Amygdala (tissue), 56 donors: ENCODE measurements at regions not wholly inside any gene's neighbourhood (a gene's known extent, or its start where the extent isn't known, plus 50 kb on each side); places are given as distances from the start of the nearest gene placed in this dataset.

Source experiments
- DNase-seq, 56 donors: peaks; one replicate each; lab custom pipeline; 2025; lab: John Stamatoyannopoulos, UW

- DNase-seq = peak in 12 of 56 donors; percentile 1 to 28 (median 12)
These were observed 133.7 kb downstream of the NMUR2 start for GRCh38 chr5:152271420-152271819.

- no peak for DNase-seq
These were observed 135.0 kb downstream of the NMUR2 start for GRCh38 chr5:152270096-152270495.

DNA sequence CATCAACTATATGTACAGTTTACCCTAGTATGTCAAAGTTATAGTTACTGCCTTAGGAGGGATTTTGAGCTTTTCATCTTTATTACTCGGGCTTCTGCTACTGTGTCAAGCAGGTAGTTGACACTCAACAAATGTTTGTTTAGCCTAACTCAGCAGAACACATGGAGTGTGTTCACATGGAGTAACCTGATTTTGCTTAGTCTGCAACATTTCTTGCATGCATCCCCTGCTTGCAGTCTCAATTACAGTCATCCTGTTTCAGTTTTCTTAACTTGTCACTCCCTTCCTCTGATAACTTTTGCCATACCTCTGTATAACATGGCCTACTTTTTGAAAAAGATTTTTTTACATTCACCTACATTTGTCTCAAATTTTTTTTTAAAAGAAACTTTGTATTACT lies 135.5 kb downstream of the NMUR2 start:
- DNase-seq = no peak

- no peak for DNase-seq
These were observed 140.3 kb downstream of the NMUR2 start for GRCh38 chr5:152264645-152265254.

DNA sequence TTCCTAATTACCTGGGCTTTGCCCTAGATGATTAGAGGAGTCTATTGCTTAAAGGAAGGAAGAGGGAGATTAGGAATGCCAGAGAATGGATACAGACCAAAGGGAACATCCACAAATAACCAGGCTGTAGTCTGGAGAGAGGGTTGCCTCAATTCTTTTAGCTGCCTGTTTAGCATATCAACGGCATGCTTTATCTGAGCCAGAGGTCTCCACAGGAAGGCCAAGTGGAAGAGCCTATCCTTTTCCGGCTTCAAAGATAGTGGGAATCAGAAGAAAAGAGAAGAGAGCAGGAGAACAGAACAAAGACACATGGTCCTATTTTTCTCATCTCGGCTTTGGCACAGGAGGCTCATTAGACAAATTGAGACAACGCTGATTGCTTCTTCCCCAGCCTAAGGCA lies 142.4 kb downstream of the NMUR2 start:
- DNase-seq = no peak

- DNase-seq = no peak
These were observed 144.1 kb downstream of the NMUR2 start for GRCh38 chr5:152260940-152261339.

DNA sequence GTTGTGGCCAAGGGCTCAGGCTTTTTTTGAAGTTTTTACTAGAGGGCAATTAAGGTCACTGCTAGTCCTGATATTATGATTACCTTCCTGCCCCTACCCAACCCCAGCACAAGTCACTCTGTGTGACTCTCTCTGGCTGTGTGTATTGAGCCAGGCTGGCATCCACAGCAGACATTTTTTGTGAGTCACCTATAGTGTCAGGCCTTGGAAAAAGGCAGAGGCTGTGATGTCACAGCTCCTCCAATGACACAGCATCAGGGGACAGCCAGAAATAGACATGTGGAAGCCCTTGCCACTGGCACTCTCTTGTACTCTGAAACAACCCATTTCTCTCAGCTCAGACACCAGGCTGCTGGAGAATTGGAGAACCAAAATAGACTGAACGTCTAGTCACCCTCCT lies 145.4 kb downstream of the NMUR2 start:
- no peak for DNase-seq

DNA sequence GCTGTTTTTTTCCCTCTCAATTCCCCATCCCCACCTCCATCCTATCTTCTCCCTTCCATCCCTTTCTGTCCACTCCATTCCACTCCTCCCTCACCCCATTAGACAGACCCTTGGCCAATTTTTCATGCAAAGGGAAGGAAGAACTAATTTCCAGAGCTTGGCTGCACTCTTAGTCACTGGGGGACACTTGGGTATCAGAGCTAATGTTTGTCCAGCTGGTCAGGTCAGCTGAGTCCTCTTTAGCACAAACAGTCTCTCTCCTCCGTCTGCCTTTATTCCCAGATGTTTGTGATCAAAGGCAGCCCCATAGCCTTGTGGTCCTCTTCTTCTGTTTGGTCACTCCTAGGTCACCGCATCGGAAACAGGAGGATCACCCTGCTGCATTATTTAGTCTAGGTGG lies 148.5 kb downstream of the NMUR2 start:
- no peak for DNase-seq

DNA sequence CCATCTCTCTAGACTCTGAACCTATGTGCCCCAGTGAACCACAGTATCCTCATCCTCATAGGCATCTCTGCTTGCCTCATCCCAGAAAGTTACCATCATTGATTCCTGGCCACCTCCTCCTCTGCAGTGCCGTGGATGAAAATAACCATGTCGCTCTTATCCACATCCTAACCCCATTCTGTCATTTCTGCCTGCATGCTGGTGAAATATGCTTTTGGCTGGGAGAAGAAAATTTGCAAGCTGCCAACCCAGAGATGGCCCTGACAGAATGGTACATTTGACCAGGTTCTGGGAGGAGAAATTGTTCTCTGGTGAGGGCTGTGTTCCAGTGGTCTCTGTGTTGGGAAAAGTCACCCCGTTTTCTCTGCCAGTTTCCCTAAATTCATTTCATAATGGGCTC lies 149.7 kb downstream of the NMUR2 start:
- no peak for DNase-seq

GRCh38 chr5:152247850-152248385 lies 157.2 kb downstream of the NMUR2 start:
- DNase-seq = no peak

DNA sequence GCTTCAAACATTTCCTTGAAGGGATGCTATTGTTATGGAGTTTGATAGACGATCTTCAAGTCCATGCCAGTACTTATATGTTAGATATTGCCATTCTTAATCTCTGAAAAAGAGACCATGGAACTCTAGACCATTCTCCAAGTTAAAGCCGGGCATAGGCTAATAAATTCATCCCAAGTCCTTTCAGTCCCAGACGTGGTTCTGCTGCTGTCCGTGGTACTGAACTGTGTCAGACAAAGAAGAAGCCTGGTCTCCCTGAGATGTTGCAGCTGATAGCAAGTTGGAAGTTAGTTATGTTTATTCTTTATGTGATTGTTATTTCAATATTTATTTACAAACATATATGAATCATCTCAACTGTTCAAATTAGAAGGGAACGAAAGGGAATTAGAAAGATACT lies 158.7 kb downstream of the NMUR2 start:
- DNase-seq = no peak

DNA sequence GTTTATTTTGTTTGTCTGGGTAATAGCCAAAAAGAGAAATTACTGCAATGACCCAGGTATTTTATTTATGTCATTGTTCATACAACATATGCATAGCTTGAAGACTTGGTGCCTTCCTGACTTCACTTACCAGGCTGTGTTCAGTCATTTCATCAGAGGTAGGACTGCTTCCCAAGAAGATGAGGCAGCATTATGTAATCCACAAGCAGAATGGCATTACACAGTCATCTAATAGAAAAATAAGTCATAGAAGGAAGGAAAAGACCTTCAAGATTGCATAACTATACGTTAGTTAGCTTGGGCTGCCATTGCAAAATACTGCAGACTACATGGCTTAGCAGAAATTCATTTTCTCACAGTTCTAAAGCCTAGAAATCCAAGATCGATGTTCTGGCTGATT lies 167.5 kb downstream of the NMUR2 start:
- no peak for DNase-seq

GRCh38 chr5:152226191-152226590 lies 178.9 kb downstream of the NMUR2 start:
- DNase-seq = no peak

- DNase-seq = no peak
These were observed 183.1 kb downstream of the NMUR2 start for GRCh38 chr5:152221721-152222629.

DNA sequence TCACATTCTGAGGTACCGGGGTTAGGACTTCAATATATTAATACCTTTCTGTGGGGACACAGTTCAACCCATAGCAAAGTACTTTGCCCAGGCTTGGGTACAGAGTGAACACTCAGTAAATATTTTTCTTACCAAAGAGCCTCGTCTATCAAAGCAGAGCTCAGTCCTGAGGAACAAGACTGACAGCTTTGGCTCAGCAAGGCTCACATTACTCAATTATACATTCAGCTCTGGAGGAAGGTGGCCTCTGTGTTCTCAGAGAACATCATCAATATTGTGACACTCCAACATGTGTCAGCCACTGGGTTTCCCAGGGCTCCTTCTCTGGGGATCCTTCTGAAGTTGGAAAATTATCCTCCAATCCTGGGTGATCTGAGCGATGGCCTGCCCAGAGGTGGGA lies 186.4 kb downstream of the NMUR2 start:
- DNase-seq = no peak

DNA sequence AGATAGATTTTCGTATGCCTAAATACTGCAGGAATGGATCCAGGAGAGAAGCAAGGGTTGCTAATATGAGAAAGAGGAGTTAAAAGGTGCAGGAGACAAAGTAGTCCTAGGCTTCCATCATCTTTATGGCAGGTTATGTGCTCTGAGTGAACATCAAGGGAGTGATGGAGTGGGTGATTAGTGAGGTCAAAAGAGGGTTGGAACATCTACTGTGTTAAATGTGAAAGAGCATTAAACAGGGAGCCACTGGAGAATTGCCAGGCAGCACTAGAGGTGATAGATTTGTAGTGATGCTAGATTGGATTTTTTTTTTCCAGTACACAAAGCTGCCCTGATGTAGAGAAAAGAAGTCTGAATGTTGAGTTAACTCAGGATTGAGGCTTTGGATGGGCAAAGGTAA lies 199.3 kb downstream of the NMUR2 start:
- no peak for DNase-seq

DNA sequence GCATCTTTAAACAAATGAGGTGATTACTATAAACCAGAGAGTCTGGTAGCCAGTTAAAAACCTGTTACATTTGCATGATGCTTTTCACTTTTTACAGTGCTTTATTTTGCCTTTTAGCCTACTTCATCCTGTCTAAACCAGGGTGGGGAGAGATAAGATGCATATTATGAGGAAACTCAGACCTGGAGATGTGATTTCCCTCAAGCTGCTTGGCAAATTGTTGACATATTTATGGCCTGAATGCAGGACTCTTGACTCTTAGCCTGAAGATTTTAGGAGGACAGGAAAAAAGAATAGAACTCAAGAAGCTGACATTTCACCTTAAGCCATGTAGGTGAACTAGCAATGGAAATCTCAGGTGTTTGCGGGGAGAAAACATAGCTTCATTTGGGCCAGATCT lies 202.8 kb downstream of the NMUR2 start:
- DNase-seq = no peak

DNA sequence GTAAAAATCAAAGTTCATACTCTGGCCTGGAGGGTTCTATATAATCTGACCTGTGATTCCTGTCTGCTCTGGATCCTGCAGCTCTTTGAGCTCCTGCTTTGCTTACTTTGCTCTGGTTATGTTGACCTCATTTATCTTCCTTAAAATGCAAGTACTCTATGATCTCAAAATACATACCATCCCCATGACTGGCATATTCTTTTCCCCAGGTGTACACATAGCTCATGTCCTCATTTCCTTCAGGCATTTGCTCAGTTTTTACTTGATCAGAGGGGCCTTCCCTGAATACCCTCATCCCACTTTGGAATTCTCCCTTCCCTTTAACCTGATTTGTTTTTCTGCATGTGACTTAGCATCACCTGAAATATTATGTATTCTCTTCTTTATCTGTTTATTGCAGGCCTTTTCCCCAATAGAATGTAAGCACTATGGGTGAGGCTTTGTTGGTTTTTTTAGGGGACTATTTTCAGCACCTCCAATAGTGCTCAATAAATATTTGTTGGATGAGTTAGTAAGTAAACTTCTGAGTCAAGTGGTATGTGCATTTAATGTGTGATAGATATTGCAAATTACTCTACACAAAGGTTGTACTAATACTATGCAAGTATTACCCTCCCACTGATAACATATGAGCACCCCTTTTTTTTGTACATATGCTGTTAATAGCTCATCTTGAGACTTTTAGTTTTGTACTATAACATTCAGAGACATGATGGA lies 211.5 kb downstream of the NMUR2 start:
- no peak for DNase-seq

DNA sequence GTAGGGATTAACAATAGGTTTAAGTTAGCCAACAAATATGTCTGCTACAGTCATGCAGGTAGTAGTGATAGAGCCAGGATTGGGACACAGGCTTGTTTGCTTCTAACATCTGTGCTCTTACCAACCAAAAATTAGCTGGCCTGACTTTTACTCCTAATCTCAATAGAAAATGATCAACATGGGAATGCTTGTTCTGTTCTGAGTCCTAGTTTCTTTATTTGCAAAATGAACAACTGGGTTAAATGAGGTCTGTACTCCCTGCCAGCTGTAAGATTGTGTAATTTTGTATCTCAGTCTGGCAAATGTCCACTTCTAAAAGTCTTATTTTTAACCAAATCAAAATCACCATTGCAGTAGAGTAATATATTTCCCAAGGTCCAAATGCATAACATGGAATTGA lies 216.8 kb downstream of the NMUR2 start:
- DNase-seq = no peak

- no peak for DNase-seq
These were observed 217.4 kb downstream of the NMUR2 start for GRCh38 chr5:152187668-152188067.

DNA sequence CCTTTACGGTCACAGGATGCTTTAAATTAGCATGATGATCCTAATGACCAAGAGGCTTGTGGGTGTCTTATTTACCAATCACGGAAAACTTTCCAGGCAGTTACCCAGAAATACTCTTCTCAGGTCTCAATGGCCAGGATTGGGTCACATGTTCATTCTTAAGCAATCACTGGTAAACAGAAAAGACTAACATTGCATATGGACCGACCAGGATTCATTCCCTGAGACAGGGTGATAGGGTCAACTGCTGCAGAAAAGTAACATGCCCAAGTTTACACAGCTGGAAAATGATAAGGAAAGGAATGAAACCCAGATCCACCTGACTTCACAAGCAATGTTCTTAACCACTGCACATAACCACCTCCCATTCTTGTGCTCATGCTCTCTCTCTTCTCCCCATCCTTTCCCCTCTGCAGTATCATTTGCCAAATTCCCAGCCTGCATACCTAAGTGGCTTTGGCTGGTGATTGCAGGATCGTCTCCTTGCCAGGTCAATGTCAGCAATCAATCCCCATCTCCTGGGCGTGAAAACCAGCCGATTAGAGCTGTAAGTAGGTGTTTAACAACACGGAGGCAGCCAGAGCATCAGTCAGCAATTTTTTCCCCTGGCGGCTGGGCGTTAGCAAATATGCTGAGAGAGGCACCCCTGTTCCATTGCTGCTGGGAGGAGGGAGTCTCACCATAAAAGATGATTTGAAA lies 219.4 kb downstream of the NMUR2 start:
- DNase-seq = no peak
